NCI-H187 treated with DMSO at 0.1 percent for 48 hours (cell line): ENCODE measurements at regions not wholly inside any gene's neighbourhood (a gene's known extent, or its start where the extent isn't known, plus 50 kb on each side); places are given as distances from the start of the nearest gene placed in this dataset.
"Not testable (repeated sequence)": the region's sequence is repeated elsewhere in the genome, so short reads cannot be mapped to it uniquely, and the experiment has no call there.

ENCODE experiments used
- DNase-seq: peaks from one replicate; lab custom pipeline; 2025; lab: John Stamatoyannopoulos, UW

GRCh38 chr16:13630374-13630773 lies 289.6 kb upstream of the ERCC4 start:
- DNase-seq, result no peak

- DNase-seq, result no peak
Measured at GRCh38 chr16:13631213-13631767, 288.7 kb upstream of the ERCC4 start.

GRCh38 chr16:13631916-13632315 lies 288.0 kb upstream of the ERCC4 start:
- no peak for DNase-seq

GRCh38 chr16:13632504-13632903 lies 287.4 kb upstream of the ERCC4 start:
- not testable (repeated sequence) for DNase-seq

- DNase-seq, result no peak
Measured at GRCh38 chr16:13633391-13633861, 286.5 kb upstream of the ERCC4 start.

GRCh38 chr16:13634253-13634652 lies 285.7 kb upstream of the ERCC4 start:
- DNase-seq, result no peak

GRCh38 chr16:13634959-13635358 lies 285.0 kb upstream of the ERCC4 start:
- DNase-seq, result no peak

GRCh38 chr16:13638218-13638617 lies 281.7 kb upstream of the ERCC4 start:
- DNase-seq, result no peak

GRCh38 chr16:13643412-13643811 lies 276.5 kb upstream of the ERCC4 start:
- no peak for DNase-seq

- DNase-seq, result no peak
Measured at GRCh38 chr16:13645601-13646245, 274.2 kb upstream of the ERCC4 start.

GRCh38 chr16:13660807-13661206 lies 259.1 kb upstream of the ERCC4 start:
- DNase-seq, result no peak

- DNase-seq, result no peak
Measured at GRCh38 chr16:13665876-13666275, 254.1 kb upstream of the ERCC4 start.

GRCh38 chr16:13672196-13672595 lies 247.8 kb upstream of the ERCC4 start:
- DNase-seq, result no peak

- DNase-seq, result no peak
Measured at GRCh38 chr16:13680021-13680889, 239.7 kb upstream of the ERCC4 start.

- DNase-seq, result no peak
Measured at GRCh38 chr16:13684819-13685563, 235.0 kb upstream of the ERCC4 start.

- DNase-seq, result no peak
Measured at GRCh38 chr16:13696017-13696416, 223.9 kb upstream of the ERCC4 start.

GRCh38 chr16:13697013-13697412 lies 222.9 kb upstream of the ERCC4 start:
- no peak for DNase-seq

- no peak for DNase-seq
Measured at GRCh38 chr16:13697568-13697967, 222.4 kb upstream of the ERCC4 start.

GRCh38 chr16:13702614-13703013 lies 217.3 kb upstream of the ERCC4 start:
- DNase-seq, result no peak

- no peak for DNase-seq
Measured at GRCh38 chr16:13708347-13709120, 211.4 kb upstream of the ERCC4 start.

- DNase-seq, result no peak
Measured at GRCh38 chr16:13718748-13719147, 201.2 kb upstream of the ERCC4 start.

GRCh38 chr16:13727943-13728342 lies 192.0 kb upstream of the ERCC4 start:
- DNase-seq, result no peak
